H1 (cell line): ENCODE measurements at regions not wholly inside any gene's neighbourhood (a gene's known extent, or its start where the extent isn't known, plus 50 kb on each side); places are given as distances from the start of the nearest gene placed in this dataset.

Experiments used
- EP300 ChIP-seq, 2 experiments: IDR thresholded peaks; 1 replicate in 1 of 2; 2 replicates in 1 of 2; pipeline ENCODE4 v1.6.1; 2011 to 2012; ENCODE audit warnings: low read depth in 2 of 2, low read length in 2 of 2, mild to moderate bottlenecking in 2 of 2, borderline replicate concordance in 1 of 2, inconsistent platforms in 1 of 2, moderate library complexity in 1 of 2
- FOSL1 ChIP-seq: IDR thresholded peaks from 2 replicates; pipeline ENCODE4 v1.6.1; 2011; ENCODE audit warnings: mild to moderate bottlenecking, low read depth, low read length, moderate library complexity; ENCODE audit not compliant: insufficient read depth
- GABPA ChIP-seq: IDR thresholded peaks from 2 replicates; pipeline ENCODE4 v1.6.1; 2011; ENCODE audit warnings: mild to moderate bottlenecking, low read length, moderate library complexity, borderline replicate concordance; ENCODE audit not compliant: insufficient read depth
- TF ChIP-seq, protein P1 (sequence below): IDR thresholded peaks from 2 replicates; pipeline ENCODE4 v1.6.1; 2012; ENCODE audit warnings: low read length, inconsistent platforms

DNA sequence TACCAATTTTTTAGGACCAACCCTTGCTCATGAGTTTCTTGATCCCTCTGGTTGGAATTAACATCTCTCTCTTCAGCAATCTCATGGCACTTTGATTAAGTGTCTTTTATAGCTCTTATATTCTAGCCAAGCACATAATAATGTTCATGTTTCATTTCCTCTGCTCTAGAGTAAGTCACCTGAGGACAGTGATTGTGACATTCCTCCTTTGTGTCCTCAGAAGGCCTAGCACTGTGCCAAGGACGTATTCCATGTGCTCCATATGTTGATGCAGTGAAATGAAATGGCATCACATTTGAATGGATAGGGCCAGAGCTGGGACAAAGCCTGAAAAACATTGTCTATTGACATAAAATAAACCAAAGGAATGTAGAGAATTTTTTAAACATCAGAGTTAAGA is 322.8 kb upstream of the PRICKLE1 start (continued):
- TF ChIP-seq, protein P1, sequence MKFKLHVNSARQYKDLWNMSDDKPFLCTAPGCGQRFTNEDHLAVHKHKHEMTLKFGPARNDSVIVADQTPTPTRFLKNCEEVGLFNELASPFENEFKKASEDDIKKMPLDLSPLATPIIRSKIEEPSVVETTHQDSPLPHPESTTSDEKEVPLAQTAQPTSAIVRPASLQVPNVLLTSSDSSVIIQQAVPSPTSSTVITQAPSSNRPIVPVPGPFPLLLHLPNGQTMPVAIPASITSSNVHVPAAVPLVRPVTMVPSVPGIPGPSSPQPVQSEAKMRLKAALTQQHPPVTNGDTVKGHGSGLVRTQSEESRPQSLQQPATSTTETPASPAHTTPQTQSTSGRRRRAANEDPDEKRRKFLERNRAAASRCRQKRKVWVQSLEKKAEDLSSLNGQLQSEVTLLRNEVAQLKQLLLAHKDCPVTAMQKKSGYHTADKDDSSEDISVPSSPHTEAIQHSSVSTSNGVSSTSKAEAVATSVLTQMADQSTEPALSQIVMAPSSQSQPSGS, result no peak
- TF ChIP-seq FOSL1 (no peak), EP300 (IDR thresholded peaks at IDR 0.05; ENCODE audit: borderline replicate concordance in 1 of 2, low read depth in 2 of 2, low read length in 2 of 2) (no peak), GABPA (no peak)
